NCI-H1048 (cell line): ENCODE measurements at regions not wholly inside any gene's neighbourhood (a gene's known extent, or its start where the extent isn't known, plus 50 kb on each side); places are given as distances from the start of the nearest gene placed in this dataset.

ENCODE experiments used
- DNase-seq: peaks from one replicate; lab custom pipeline; 2025; lab: John Stamatoyannopoulos, UW

DNA sequence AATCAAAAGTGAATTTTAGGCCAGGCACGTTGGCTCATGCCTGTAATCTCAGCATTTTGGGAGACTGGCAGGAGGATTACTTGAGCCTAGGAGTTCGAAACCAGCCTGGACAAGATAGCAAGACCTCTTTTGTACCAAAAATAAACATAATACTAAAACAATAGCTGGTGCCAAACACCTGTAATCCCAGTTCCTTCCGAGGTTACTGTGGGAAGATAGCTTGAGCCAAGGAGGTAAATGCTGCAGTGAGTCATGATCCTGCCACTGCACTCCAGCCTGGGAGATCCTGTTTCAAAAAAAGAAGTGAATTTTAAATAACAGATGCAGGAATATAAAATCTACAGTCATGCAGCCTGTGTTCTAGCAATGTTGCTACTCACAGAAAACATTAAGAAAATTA is 488.3 kb downstream of the PPARGC1A start:
- no peak for DNase-seq

DNA sequence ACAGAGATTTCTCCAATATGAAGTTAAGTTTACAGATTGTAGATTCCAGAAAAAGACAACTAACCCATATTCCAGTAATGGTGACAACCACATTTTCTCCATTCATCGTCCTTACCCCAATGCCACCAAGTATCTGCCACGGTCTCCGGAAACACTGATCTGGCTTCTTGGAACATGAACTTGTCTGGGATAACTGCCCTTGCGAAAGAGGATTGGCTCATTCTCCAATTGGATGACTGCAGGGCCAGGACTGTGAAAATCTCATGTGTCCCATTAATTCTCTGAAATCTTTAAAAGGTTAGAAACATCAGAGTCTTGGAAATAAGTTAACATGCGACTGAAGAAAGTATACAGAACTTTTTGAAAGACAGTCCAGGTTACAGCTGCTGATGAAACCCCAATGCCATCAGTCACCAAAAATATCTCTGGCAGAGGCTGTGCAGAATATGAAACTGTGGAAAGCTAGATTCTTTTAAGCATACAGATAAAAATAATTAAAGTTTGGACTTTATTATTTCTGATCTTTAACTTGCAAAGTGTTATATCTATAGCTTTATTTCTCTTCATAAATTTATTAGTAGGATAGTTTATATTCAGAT is 496.9 kb downstream of the PPARGC1A start:
- DNase-seq: no peak

DNA sequence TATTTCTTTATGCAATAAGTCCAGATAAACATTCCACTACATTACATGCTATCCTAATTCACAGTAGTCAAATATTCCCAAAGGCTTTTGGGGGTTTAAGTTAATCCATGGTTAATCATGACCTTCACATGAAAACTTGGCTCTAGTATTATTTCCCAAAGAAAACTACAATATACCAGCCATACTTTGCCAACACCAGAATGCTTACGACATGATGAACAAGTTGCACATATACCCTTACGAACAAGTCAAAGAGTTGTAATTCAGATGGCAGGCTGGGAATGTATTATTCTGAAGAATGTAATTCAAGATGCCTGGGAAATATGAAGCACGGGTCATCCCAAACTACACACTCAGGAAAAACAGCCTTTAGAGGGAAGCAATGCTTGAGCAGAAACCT is 499.6 kb downstream of the PPARGC1A start:
- DNase-seq: no peak

DNA sequence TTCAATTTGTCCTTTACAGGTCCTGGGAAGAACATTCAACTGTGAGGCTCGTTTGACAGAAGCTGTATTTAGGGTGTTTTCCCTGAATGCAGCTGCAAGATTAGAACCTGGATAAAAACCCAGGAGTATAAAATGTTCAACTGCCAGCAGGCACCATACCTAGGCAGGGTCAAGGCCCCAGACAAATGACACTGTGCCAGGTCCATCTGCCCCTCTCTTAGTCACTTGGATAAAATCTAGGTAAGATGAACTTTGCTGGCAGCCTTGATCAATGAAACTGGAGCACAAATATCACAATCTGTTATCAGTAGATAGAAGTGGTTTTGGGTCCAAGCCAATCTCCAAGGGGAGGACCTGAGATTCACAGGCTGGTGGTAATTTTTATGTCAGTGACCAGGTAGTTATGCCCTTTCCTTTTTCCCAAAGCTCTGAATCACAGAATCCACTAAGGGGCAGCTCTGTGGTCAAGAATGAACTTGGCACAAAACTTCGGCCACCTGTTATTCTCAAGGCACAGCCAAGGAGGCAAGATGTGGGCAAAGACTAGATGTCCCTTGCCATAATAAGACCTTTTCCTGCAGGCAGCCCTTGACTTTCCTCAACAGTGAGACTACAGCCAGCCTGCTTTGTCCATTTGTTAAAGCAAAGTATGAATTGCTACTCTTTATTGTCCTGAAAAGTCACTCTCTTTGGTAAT is 501.0 kb downstream of the PPARGC1A start:
- DNase-seq: no peak

DNA sequence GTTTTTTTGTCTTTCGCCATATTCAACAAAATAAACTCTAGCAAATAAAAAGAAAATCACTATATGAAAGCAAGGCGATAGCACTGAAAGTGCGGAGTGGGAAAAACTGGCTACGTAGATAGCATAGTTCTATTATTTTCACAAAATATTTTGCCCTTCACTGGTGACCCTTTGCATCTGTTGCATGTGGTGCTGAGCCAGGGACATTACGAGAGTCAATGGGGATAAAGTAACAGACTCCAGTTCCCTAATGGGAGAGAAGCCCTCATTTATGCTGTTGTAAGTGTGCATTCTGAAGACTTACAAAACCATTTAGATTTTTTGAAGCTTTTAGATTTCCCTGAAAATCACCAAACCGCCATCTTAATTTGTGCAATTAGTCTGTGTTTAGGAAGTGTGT is 501.6 kb downstream of the PPARGC1A start:
- no peak for DNase-seq

DNA sequence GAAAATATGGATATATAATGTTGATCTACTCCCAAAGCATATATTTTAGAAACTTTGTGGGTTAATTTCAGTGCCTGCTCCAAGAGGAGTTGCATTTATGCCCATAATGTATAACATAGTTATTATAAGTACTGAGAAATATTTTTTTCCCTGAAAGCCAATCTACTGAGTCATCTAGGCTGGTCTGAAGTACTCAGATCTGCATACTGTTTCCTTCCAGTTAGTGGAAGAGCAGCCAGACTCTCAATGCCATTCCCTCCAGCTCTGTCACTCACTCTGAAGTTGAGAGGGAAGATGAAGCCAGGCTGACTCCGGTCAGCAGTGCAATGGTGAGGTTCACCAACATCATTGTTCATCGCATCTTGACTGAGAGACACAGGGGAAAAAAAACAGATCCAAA is 505.1 kb downstream of the PPARGC1A start:
- DNase-seq: no peak

DNA sequence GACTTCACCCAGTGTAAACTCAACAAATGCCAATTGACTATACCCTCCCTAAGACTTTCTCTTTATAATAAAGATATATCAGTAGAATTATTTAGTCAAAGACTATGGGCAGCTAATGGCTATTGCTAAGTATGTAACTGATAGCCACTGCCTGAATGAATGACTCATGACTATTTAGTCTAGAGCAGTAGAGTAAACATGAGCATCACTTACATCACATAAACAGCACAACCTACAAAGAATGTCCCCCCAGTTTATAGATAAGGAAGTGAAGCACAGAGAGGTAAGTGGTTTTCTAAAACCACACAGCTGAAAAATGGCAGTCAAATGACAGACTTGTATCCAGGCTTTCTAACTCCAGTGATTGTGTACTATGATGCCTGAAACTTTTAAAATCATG is 507.0 kb downstream of the PPARGC1A start:
- no peak for DNase-seq

DNA sequence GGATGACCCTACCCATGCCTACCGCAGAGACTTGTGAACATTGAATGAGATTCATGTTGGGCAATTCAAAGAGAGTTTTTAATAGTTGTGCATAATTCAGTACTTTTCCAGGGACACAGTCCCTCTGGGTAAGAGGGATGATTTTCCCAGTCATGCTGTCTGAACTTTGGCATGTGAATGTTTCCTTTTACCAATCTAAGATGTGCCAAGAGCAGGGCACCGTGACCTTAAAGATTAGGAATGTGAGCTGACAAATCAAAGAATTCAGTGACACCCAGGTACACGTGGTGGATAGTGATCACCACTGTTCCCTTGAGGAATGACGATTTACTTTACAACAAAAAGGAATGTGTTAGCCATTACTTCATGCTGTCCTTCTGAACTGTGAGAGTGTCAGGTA is 515.6 kb downstream of the PPARGC1A start:
- DNase-seq: no peak

DNA sequence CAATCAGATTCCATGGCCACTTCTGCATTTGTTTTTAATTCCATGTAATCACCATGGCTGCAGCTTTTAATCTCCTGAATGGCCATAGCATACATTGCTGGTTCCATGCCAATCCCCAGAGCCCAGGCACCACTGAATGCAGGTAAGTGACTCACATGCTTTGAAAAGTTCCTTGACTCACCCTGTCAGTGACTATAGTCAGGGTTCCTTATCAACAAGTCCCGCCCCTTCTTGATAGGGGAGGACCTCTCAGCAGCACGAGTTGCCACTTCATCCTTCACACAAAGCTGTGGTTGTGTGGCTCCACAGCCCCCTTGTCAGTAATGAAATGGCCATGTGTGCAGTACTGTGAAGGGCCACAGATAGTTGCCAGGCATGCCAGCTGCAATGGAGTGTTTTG is 516.6 kb downstream of the PPARGC1A start:
- no peak for DNase-seq

DNA sequence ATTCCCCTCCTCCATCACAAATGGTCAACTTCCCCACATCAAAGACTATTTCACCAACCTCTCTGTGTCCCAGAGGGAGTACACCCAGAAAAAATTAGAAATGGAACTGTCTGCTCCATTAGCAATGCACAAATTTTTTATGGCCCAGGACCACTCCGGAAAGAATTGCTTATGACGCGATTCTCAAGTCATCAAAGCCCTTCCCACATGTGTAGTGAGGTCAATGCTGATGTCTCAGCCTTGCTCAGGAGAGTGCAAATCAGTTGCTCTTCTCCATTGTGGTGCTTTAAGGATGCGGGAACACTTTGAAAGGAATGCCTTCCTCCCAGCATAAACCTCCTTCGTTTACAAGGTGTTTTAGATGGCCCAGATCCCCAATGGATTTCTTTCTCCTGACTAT is 518.3 kb downstream of the PPARGC1A start:
- no peak for DNase-seq

DNA sequence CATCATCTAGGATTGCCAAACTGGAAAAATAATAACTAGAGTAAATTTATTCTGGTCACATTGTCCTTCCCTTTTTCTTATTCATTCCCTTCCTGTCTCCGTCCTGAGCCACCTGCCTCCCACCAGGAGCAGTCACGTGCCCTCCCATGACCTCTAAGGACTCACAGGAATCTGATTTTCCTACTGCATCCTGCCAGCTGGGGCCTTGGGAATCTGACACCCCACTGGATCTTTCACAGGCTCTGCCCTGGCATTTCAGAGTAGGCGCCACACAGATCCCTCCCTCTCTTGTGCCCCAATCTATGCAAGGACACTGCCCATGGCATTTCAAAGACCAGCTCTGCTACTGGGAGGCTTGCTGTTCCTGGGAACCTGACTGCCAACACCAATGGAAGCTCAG is 520.5 kb downstream of the PPARGC1A start:
- no peak for DNase-seq

DNA sequence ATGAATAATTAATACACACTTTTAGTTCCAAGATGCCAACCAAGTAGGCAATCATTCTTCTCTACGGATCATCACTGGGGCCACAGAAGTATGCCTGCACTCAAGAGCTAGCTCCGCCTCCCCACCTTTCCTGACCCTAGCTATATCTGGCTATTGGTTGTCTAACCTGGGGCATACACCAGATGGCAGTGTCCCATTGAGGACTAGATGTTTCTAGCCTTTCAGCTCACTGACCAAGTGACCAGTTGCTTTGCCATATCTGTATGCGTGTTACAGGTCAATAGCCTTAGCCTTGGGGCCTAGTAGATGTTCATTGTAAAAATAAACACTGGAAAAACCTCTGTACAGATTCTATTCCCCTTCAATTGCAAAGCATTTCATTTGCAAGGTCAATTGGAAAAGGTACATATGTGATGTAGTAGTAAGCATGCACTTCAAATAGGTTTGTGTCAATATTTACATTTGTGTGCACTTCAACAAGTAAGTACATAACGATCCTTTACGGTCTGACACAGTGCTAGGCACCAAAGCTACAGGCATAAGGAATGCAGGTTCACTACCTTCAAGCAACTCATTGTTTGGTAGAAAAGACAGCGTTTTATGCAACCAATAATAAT is 521.7 kb downstream of the PPARGC1A start:
- no peak for DNase-seq

DNA sequence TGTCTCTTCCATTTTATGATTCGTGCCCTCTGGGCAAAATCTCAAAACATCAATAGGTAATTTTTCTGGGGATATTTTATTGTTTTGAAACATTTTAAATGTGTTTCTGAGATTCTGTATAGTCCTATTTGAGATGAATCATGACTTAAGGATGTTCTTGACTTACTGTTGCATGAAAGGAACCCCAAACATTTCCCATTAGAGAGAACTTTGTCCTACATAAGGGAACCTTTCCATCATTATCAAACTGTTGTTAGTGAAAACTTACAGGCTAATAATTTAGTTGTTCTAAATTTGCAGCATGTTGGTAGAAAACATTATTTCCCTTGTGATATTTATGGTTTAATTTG is 523.3 kb downstream of the PPARGC1A start:
- DNase-seq: no peak

DNA sequence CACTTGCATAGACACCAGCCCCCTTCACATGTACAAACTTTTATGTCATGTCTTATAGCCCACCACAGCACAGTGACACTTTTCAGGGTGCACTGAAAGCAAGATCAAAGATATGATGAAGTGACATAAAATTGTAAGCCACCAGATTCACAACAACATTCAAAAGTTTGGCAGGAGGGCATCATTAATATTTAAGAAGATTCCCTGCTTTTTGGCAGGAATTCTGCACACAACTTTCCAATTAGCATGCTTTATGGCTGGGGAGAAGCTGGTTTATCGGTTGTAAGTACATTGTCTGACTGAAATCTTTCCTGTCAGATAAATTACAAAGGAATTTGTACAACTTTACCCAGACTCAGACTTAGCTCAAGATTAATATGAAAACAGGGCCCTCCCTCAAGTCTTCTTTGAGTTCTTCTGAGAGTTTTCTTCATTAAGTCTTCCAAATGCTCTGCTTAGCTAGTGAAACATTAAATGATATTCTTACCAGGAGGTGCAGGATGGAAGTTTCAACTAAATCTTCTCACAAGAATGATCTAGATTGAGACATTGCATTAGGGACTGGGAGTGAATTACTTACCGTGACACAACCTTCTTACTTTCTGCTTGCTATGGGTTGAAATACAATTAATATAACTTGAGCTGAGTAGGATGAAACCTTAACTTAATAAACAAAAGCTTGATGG is 523.8 kb downstream of the PPARGC1A start:
- DNase-seq: no peak

DNA sequence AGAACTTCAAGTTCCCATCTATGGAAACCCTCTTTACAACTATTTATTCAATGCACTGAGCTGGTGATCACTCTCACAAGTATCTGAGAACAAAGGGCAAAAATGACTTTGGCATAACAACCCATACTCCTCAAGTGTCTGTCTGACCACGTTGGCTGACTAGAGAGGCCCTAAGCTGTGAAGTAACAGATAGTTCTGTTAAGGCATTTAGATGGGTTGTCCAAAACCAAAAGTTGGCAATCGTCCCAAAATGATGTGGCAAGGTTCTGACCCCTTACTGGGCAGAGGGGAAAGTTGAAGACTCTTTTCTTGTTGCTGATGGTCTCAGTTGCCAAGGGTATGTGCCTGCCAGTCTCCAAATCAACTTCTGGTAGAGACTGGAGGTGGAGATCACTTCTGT is 524.8 kb downstream of the PPARGC1A start:
- DNase-seq: no peak

DNA sequence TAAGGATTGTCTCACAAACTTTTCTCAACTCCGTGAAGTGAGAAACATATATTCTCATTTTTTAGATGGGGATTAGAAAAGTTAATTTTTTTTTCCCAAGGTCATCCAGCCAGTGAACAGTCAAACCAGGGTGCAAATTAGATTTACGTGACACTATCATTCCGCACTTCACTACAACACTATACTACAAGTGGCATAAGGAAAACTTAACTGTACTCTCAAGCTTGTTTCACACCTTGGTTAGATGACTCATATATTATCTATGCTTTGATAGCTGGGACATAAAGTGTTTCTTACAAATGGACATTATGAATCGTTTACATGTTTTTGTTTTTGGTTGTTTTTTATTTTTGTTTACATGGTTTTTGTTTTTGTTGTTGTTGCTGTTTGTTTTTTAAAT is 525.7 kb downstream of the PPARGC1A start:
- no peak for DNase-seq

DNA sequence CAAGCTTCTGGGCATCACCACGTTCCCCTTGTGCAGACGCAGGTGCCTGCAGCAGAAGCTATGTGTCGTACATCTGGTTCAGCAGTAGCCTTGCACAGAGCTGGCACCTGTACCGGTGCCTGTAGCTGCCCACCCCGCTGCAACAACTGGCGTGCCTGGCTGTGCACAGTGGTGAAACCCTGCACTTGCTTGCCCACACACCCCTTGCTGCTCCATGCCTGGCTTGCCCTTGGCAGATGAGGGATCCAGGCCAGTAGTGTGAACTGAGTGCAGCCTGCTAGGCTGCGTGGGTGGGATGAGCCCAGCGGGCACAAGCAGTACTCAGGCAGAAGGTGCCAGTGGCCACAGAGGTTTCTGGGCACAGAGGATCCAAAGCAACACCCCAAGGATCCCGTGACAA is 528.4 kb downstream of the PPARGC1A start:
- DNase-seq: no peak

DNA sequence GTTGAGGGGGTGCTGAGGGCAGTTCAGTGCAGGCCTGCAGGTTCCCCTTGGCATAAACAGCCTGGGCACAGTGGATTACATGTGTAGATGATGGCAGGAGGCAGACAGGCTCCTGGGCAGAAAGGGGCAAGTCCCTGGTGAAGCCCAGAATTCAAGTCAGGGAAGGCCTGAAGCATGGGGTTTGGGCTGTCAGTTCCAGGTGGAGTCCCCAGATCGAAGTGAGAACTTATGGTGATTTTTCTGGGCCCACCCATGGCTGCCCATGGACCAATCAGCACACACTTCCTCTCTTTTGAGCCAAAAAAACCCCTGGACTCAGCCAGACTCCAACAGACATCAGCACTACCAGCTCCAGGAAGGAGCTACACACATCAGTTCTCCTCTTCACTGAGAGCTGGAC is 529.1 kb downstream of the PPARGC1A start:
- DNase-seq: no peak

DNA sequence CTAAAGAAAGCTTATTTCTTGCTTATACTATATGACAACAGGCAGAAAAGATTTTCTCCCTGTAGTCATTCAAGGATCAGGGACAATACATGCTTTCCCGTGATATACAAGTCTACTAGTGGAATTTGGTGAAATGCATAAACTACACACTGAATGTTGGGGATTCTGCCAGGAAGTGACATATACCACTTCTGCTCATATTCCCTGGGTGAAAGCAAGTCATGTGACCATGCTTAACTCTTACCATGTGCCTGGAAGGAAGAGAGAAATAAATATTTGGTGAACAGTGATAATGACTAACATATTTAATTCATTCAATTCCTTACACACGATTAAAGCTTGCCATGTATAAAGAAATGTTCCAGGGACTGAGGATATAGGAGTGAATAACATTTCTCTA is 534.6 kb downstream of the PPARGC1A start:
- DNase-seq: no peak

DNA sequence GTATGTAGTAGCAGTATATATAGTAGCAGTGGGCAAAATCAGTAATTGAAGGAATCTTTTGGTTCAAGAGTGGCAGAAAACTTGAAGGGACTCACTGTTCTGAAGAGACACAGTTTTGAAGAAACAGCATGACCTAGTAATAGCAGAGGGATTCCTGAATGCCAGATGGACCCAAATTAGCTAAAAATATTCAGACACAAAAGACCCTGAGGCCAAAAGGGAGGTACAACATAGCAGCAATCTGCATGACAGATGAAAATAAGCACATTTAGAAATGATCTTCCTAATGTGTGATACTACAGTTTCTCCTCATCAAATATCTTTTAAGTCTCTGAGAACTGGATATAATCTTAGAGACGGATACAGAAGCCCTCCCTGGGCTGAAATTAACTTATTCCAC is 536.6 kb downstream of the PPARGC1A start:
- DNase-seq: no peak

DNA sequence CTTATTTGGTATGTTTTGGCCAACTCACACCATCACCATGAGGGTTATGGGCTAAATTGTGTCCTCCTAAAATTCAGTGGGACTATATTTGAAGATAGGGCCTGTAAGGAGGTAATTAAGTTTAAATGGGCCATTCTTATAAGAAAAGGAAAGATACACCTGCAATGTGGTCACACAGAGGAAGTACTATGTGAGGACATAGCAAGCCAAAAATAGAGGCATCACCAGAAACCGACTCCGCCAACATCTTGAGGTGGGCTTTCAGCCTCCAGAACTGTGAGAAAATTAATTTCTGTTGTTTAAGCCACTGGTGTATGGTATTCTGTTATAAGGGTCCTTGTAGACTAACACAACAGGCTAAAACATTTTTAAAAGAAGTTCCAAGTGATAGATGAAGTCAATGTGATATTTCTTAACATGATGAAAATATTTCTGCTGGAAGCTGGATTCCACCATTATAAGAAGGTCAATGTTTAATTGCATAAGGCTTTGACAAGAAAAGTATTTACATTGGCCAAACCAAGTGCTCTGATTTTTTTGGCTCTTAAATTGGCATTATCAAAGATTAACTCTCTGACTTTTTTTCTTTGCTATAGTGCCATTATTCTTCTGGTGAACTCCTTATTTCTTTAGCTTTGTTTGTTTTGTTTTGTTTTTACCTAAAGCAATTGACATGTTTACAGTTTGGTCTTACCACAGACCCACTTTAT is 540.9 kb downstream of the PPARGC1A start:
- DNase-seq: no peak

DNA sequence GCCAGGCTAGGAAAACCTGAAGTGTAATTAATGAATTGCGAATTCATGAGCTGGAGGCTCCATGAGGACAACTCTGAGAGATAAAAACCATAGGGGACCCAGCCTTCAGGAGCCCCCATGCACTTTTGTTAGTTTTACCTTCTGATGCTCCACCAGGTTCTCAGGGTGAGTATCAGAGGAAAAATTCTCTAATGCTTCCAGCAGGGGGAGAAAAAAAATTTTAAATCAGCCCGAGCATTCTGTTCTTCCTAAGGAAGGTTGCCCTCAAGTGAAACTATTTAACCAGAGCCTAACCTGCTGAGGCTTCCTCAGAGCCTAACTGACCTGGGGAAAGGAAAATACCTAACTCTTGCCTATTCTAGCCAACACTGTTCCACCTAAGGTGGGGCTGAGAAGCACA is 552.6 kb downstream of the PPARGC1A start:
- DNase-seq: no peak
